GM19455 (cell line): ENCODE measurements at regions not wholly inside any gene's neighbourhood (a gene's known extent, or its start where the extent isn't known, plus 50 kb on each side); places are given as distances from the start of the nearest gene placed in this dataset.

ENCODE experiments used
- ATAC-seq: cut with Tn5 transposase; IDR thresholded peaks from one replicate; pipeline ENCODE4 v1.9.1; 2021; ENCODE audit not compliant: unreplicated experiment

DNA sequence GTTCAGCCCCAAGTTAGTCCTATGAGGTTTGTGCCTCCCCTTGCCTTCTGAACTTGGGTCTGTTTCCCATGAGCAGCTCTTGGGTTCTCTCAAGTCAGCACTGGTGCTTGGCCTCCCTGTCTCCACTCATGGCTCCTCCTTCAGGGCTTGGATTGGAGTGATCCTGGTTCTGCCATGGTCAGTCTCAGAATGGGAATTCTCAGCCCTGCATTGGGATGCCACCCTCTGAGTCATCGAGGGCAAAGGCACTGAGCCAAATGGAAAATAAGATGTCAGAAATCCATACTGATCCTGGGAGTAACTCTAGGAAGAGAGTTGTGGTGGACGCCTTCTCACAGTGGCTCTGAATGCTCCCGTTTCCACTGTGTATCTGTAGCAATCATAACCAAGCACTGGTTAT, 233.4 kb upstream of the HABP2 start:
- ATAC-seq: no peak

DNA sequence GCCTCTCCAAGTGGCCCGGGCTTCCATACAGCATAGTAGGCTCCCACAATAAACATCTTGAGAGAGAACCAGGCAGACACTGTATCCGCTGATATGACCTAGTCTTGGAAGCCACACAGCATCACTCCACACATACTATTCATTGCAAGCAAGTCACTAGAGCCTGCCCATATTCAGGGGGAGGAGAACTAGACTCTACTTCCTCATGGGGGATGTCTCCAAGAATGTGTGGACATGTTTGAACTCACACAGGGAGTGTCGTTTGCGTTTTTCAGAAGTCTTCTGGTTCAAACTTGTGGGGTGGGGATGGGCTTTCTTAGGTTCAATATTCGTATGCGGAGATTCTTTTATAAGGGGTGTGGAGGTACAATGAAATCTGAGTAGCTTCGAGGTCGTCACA, 232.6 kb upstream of the HABP2 start:
- ATAC-seq: no peak

DNA sequence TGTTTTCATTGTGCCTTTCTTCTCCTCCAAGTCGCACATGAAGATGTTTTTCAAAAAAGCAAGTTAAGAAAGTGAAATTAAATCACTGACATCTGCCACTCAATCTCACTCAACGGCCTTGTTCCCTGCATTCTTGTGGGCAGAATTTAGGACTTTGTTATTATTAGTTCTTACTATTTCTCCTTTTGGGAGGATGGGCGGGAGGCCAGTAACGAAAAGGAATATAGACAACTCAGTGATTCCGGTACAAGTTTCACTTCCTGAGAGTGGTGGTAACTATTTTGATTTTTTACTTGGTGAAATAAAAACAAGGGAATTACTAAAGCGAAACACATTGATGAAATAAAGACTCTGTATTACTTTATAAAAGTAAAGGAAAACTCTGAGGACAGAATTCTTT, 231.9 kb upstream of the HABP2 start:
- no peak for ATAC-seq

DNA sequence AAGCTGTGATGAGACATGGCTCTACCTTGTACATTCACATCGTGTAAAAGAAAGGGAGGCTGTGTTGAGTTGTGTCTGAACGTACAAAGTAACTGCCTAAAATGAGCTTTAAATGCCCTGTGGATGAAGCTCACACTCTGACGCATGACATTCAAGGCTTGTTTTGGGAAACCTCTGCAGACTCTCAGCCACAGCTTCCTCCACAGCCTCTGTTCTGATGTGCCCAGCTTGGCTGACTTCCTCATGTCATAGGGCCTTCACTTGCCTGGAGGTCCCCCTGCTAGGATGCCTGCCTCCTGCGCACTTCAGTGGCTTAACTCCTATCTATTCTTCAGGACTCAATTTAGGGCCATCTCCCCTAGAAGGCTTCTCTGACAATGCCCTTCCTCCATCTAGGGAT, 230.0 kb upstream of the HABP2 start:
- no peak for ATAC-seq

DNA sequence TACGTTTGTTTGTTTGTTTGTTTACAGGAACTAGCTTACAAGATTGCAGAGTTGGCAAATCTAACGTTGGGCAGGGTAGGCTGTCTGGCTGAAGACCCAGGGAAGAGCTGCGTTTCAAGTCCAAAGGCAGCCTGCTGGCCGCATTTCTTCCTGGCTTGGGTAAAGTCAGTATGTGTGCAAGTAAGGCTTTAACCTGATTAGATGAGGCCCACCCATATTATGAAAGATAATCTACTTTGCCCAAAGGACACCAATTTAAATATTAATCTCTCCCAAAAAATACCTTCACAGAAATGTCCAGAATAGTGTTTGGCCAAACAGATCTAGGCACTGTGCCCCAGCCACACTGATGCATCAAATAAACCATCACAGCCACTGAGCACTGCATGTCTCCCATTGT, 228.9 kb upstream of the HABP2 start:
- no peak for ATAC-seq

DNA sequence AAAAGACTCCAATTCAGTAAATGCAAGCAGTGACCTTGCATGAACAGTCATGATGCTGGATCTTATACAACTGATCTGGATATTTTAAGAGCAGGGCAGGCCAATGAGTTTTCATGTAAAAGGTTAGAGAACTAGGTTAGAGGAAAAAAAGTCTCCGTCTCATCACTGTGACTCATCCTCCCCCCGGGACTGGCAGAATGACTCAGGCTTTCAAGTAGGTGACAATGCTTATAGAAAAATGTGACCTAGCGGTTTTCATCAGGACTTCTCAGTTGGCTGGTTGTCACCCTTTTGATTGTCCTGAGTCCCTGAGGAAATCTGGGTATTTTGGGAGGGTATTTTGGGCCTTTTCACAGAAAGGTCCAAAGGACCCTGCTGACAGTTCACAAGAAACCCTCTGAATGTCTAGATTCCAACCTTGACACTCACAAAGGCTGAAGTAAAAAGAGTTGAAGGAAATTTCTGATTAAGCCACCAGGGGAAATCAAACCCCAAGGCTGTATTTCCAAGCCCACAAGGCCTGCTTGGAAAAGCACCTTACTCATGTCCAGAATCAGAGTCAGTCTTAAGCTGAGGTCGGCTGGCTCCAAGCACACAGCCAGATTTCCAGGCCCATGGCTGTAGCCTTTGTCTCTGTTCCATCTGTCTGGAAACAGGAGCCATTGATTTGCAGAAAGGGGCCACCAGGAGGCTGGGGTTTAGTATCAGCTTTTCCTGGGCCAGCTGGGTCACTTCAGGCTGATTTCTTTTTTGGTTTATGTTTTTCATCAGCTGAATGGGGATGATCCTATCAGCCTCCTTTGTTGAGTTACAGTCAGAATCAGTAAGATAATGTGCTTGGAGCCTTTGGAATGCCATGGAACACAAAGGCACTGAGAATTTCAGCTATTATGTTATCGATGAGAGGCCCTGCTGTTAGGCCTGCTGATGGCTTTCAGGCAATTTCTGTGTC, 226.4 kb upstream of the HABP2 start:
- no peak for ATAC-seq

DNA sequence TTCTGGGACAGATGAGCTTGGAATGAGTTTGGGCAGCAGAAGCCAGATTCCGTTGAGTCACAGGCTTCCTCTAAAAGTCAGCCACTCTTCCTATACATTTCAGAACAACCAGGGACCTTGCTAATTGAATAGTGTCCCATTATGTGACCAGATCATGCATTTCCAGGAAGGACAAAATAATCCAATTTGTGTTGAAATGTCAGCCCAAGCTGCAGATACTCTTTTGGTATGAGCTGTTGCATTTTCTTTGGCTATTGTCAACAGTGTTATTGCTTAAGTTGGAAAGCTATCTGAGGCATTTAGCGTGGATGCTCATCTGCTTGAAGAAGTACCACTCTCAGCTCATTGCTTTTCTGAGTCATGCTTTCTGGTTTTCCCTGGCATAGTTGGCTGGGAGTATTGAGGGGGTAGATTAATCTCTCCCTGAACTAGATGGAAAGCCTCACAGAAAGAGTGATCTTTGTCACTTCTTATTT, 223.7 kb upstream of the HABP2 start:
- no peak for ATAC-seq

DNA sequence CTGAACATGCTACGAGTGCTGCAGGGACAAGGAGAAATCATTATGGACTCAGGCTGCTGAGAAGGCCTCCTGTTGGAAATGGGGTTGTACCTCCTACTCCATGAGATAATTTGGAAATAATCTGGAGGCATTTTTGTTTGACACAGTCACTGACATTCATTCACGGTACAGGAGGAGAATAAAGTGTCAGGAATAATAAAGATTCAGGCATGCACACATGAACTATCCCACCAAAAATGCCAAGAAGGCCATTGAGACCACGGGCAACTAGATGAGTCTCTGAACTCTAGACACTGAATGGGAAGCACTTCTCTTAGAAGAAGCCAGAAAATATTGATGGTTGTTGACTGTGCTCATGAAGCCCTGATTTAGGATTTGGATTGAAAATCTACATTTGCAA, 220.9 kb upstream of the HABP2 start:
- no peak for ATAC-seq

DNA sequence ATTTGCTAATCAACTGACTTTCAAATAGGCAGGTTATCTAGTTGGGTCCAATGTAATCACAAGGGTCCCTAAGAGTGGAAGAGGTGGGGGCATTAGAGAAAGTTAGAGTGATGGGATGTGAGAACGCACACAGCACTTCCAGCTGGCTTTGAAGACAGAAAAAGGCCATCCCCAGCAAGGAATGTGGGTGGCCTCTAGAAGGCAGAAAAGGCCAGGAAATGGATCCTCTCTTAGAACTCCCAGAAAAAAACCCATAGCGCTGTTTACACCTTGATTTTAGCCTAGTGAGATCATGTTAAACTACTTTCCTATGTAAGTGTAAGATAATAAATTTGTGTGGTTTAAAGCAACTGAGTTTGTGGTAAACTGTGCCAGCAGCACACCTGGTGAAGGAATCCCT, 219.5 kb upstream of the HABP2 start:
- no peak for ATAC-seq

DNA sequence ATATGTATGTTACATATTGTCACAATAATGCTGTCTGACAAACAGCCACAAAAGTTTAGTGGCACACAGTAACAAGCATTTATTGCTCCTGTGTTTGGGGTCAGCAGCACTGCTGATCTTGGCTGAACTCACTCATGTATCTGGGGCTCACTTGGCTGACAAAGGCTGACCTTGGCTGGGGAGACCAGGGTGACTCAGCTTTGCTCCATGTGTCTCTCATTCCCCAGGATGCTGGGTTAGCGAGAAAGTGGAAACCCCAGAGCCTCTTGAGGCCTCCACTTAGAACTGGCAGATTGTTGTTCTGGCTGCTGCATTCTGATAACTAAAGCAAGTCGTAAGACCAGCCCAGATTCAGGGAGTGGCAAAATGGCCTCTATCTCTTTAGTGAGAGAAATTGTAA, 217.3 kb upstream of the HABP2 start:
- no peak for ATAC-seq

DNA sequence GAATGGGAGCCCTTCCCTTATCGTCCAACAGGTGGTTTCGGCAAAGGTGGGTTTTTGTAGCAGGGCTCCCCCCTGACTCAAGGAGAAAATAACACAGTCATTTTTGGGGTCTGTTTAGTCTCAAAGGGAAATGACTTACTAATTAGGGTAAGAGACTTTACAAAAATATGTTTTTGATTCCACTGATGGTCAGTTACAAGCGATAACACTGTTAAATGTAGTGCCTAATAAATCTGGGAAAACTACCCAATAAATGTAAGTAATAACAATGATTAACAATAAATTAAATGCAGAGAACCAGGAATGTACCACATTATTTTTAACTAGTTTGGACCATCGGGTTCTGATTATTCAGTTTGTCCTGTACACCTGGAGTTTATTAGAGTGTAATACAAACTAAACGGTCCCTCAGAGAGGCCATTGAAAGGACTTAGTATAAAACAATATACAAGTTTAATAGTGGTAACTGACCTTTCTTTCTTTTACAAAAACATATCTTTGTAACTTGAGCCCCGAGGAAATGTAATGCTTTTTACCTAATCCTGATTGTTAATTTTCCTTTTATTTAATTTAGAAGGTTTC, 216.2 kb upstream of the HABP2 start:
- no peak for ATAC-seq

DNA sequence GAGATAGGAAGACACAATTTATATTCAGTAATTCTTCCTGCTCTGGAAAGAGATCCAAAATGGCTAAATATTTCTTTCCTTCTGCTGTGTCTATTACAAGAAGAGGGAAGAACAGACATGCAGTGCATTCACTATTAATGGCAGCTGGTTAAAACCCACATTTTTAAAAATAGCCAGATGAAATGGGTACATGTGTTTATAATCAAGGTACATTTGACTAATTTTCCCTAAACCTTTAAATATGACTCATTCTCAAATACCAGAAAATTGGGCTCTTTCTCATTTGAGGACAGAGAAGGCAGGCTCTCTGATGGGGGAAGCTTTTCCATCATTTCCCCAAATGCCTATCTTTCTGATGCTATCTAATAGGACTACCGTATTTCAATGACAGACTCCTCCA, 215.7 kb upstream of the HABP2 start:
- ATAC-seq: no peak

DNA sequence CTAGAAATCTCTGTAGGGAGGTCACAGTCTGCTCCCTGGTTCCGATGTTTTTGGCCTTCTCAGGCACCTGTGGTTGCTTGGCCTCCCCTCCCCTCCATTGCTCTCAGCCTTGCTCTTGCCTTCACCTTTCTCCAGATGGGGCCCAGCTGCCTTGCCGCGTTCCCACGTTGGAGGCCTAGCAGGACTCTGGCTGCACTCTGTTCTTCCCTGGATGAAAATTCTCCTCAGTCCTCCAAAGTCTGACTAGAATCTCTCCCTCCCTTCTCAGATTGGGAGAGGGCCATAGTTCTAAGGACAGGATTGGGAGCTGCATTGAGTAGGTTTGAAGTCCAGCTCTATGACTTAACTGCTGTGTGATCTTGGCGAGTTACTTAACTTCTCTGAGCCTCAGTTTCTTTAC, 213.7 kb upstream of the HABP2 start:
- no peak for ATAC-seq

DNA sequence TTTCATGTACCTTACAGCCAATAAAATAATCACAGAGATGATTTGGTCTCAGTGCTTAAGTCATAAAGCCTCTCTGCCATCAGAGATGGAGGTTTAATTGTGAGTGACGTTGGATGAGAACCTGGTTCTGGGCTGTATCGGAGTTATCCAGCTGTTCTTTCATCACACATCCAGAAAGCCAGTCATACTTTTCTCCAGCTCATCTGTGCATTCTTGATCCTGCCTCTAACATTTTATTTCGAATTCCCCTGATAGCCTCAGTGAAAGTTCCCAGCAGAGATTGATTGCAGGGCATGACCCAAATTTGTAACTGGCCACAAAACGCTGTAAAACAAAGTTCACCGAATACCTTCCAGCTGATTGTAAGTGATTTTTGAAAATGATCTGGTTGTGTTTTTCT, 212.6 kb upstream of the HABP2 start:
- ATAC-seq: no peak

DNA sequence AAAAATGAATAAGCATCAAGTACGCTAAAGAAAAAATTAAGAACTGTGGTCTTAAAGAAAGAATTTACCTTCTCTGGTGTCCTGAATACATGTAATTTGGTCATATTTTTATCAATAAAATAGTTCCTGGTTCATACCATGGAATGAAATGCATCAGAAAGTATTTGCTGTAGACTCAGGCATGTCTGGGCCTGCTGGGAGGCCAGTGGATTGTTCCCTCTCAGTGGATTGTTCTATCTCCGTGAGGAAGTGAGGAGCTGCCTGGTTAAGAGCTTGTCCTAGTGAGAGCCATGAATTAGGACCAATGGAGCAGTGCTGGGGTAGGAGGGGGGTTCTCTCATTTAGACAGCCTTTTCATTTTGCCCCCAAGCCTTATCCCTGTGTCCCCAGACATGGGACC, 211.7 kb upstream of the HABP2 start:
- ATAC-seq: no peak

DNA sequence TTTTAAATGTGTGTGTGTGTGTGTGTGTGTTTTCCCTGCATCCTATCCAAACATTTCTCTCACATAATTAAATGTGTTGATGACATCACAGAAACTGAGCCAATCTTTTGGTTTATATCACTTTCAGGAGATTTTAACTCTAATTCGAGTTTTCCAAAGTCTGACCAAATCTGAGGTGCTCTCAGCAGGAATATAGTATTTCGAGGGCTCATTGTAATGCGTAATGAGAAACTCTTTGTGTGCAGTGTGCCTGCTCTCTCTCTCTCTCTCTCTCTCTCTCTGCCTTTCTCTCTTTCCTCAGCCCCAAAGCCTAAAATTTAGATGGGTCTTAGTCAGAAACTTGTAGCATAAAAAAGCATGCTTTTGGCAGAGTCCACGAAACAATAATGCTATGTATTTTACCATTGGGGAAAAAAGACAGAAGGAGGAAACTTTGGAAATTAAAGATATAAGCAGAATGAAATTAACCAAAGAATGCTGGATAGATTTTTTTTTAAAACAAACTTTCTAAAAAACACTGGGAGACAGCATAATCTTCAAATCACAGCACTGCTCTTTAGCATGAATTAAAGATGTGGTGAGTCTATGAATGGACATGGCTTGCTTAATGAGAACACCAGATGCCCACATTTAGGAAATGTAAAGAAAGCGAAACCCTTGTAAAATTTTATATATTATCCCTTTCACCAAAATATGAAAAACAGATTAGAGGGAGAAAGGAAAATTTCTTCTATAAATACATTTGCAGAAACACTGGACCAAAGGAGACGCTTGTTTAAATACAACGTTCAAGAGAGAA, 206.8 kb upstream of the HABP2 start:
- no peak for ATAC-seq

DNA sequence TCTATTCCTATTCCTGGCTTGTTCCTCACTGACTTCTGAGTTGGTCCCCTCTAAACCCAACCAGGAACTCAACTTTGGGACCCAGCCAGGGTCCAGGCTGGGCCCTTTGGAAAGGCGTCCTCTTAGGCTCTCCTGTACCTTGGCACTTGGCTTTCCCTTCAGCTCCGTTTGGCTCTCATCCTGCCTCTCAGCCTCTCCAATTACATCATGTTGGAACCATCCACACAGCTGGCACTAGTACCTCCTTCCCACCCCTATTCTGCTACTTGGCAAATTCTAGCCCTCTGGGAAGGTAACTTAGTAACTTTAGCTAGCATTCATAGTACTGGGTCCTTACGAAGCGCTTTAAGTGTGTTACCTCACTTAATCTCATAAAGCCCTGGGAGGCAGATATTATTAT, 205.3 kb upstream of the HABP2 start:
- ATAC-seq: no peak

DNA sequence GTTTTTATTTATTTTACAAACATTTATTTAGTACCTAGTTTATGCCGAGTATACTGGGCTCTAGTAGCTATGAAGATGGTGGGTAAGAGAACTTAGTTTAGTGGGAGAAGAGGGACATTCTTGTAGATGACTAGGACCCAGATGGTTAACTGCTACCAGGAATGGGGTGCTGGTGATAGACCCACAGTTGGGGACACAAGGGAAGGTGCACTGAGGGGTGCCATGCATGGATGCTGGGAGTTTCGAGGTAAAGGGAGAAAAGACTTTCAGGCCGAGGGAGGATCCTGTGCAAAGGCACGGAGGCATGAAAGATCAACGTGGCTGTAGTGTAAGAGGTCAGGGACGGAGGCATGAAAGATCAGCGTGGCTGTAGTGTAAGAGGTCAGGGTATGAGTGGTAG, 204.2 kb upstream of the HABP2 start:
- no peak for ATAC-seq

DNA sequence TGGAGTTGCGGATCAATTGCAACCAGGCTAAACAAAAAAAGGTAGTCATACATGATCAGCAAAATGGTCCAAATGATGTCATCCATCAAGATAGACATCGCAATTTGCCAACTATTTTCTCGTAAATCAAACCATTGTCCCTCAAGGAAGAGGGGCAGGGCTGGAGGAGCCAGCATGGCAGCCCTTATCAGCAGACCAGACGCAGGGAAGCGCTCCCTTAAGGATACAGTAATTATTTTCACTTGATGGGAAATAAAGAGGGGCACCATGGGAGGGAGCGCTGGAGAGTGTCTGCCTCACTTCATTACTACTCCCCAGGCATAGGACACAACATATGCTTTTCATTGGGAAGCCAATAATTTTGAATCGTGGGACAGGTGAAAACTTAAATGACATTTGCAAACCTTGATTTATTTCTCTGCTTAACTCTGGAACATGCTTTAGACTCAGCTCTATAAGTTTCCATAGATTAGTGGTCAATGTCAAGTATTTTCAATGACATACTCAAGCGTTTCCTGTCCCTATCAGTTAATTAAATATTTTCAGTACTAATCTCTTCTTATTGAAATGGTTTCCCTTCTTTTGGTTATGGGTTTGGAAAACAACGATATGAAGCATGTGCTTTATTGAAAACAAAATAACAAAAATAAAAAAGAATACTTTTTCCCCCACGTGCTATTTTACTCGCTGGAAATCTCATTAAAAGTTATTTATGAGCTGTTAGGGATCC, 202.4 kb upstream of the HABP2 start:
- ATAC-seq: no peak

DNA sequence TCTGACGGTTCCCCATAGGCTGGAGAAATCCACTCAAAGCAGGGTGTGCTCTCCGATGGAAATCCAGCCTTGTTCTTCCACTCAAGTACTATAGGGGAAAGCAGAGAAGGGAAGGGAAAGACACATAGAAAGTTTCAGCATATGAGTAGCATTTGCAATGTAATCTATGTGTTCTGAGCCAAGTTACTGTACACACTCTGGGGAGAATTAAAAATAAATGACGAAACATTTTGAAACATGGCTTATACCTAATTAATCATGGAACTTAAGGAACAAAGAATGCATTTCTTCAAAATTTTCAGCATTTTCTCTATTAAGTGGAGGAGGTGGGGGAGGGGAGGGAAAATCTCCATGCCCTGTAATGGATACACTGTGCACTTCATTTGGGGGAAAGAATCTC, 198.1 kb upstream of the HABP2 start:
- no peak for ATAC-seq
